ENCODE measurements at regions not wholly inside any gene's neighbourhood (a gene's known extent, or its start where the extent isn't known, plus 50 kb on each side); places are given as distances from the start of the nearest gene placed in this dataset.

GRCh38 chr2:19435815-19436214 lies 77.4 kb upstream of the OSR1 start:
- TF ChIP-seq CTCF (IDR thresholded peaks at IDR 0.05; ENCODE audit: low read depth, low read length) (no peak), POLR2A (IDR thresholded peaks at IDR 0.05; ENCODE audit: extremely low read depth, insufficient read length) (no peak), MAX (IDR thresholded peaks at IDR 0.05; ENCODE audit: low read depth, low read length) (no peak)
